ENCODE measurements at regions not wholly inside any gene's neighbourhood (a gene's known extent, or its start where the extent isn't known, plus 50 kb on each side); places are given as distances from the start of the nearest gene placed in this dataset.

DNA sequence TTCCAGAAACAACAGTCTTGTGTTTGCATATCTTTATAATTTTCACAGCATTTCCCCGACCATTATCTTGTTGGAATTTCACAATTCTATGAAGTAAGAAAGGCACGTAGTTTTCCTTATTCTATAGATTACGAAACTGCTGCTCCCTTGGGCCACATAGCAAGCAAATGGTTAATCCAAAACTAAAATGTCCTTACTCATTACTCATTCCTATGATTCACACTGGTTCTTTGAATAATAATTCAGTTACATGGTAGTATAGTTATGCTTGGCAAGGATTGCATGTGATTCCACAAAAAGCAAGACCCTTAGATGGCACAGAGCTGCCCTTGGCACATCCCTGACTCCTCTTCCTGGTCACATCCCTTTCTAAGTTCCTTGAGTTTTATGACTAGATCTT, 51.2 kb downstream of the OR13H1 start:
- Histone ChIP-seq H4K20me1 (ENCODE audit: low read length) (no peaks in the 10 kb centered on the region), H3K9me2 (replicated peaks; ENCODE audit: low read length) (no peaks in the 10 kb centered on the region), H3K27ac (ENCODE audit: low read length) (no peak overlapping the region), H2AFZ (ENCODE audit: low read length) (no peak overlapping the region), H3K36me3 (ENCODE audit: low read depth, low read length) (no peaks in the 10 kb centered on the region), H3K4me2 (ENCODE audit: low read length) (no peak overlapping the region), H3K79me2 (ENCODE audit: low read length) (no peaks in the 10 kb centered on the region), H3F3A (ENCODE audit: low read length, unreplicated experiment) (no peaks in the 10 kb centered on the region), H3K4me1 (ENCODE audit: insufficient read depth, low read length) (no peaks in the 10 kb centered on the region), H3K9me3 (ENCODE audit: low read length) (no peaks in the 10 kb centered on the region), H3K4me3 (ENCODE audit: low read length) (no peak overlapping the region), H3K27me3 (ENCODE audit: low read length) (no peaks in the 10 kb centered on the region), H3K9ac (ENCODE audit: low read length) (no peak overlapping the region)
- intact Hi-C loops (cut with micrococcal nuclease) = no loop called here
- ATAC-seq = no peak
- BruUV-seq (replicated peaks) = no TSS peak
- DNase-seq = peak; percentile 10
- TF ChIP-seq EZH2phosphoT487 (IDR thresholded peaks at IDR 0.05; ENCODE audit: borderline replicate concordance, low read length) = no peak
- no peak for TF ChIP-seq EZH2 (IDR thresholded peaks at IDR 0.05; ENCODE audit: low read length, unreplicated experiment)
- TF ChIP-seq, protein P1, sequence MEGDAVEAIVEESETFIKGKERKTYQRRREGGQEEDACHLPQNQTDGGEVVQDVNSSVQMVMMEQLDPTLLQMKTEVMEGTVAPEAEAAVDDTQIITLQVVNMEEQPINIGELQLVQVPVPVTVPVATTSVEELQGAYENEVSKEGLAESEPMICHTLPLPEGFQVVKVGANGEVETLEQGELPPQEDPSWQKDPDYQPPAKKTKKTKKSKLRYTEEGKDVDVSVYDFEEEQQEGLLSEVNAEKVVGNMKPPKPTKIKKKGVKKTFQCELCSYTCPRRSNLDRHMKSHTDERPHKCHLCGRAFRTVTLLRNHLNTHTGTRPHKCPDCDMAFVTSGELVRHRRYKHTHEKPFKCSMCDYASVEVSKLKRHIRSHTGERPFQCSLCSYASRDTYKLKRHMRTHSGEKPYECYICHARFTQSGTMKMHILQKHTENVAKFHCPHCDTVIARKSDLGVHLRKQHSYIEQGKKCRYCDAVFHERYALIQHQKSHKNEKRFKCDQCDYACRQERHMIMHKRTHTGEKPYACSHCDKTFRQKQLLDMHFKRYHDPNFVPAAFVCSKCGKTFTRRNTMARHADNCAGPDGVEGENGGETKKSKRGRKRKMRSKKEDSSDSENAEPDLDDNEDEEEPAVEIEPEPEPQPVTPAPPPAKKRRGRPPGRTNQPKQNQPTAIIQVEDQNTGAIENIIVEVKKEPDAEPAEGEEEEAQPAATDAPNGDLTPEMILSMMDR (conservative IDR thresholded peaks at IDR 0.05; ENCODE audit: low read depth, low read length) = no peak
- CTCF ChIA-PET = no interaction called here
- POLR2A ChIA-PET (ENCODE audit: unreplicated experiment) = no interaction called here

DNA sequence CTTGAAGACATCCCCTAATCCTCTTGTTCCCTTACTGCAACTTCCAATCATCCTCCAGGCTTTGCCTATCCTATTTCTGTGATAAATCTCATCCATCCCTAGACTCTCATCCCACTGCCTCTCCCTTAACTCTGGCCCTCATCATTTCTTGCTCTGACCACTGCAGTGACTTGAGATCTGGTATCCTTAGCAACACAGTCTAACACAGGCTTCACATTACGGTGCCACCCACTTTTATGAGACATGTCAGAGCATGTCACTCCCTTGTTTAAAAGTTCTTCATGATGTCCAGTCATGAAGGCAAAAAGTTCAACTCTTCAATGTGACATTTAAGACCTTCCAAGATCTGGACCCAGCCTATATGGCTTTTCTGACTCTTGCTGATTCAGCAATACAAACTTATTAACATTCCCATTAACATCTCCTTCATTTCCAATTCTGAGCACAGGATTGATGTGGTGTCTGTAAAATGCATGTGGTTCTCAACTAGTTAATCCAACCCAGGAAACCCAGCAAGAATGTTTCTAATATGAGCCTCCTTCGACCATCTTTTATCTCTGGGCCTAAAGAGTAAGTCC, 64.0 kb downstream of the OR13H1 start:
- H3K4me2 ChIP-seq (ENCODE audit: low read length) = no peak overlapping the region
- DNase-seq = no peak
- no peaks in the 10 kb centered on the region for H3K36me3 ChIP-seq (ENCODE audit: low read depth, low read length)
- H2AFZ ChIP-seq (ENCODE audit: low read length) = no peak overlapping the region
- CTCF ChIA-PET = no interaction called here
- H3K9ac ChIP-seq (ENCODE audit: low read length) = no peak overlapping the region
- no peaks in the 10 kb centered on the region for H3K79me2 ChIP-seq (ENCODE audit: low read length)
- no TSS peak for BruUV-seq (replicated peaks)
- no peaks in the 10 kb centered on the region for H3K4me1 ChIP-seq (ENCODE audit: insufficient read depth, low read length)
- TF ChIP-seq, protein P1 (conservative IDR thresholded peaks at IDR 0.05; ENCODE audit: low read depth, low read length) = no peak
- TF ChIP-seq EZH2phosphoT487 (IDR thresholded peaks at IDR 0.05; ENCODE audit: borderline replicate concordance, low read length) (no peak), EZH2 (IDR thresholded peaks at IDR 0.05; ENCODE audit: low read length, unreplicated experiment) (no peak)
- intact Hi-C loops (cut with micrococcal nuclease) = no loop called here
- no peak for ATAC-seq
- H3K27ac ChIP-seq (ENCODE audit: low read length) = no peak overlapping the region
- H3K9me3 ChIP-seq (ENCODE audit: low read length) = no peaks in the 10 kb centered on the region
- H4K20me1 ChIP-seq (ENCODE audit: low read length) = no peaks in the 10 kb centered on the region
- POLR2A ChIA-PET (ENCODE audit: unreplicated experiment) = no interaction called here
- no peaks in the 10 kb centered on the region for H3K9me2 ChIP-seq (replicated peaks; ENCODE audit: low read length)
- H3K4me3 ChIP-seq (ENCODE audit: low read length) = no peak overlapping the region
- 0 out of 2 replicates have a peak, but pooled peaks cover 4% of the 10 kb centered on the region for H3K27me3 ChIP-seq (ENCODE audit: low read length)
- H3F3A ChIP-seq (ENCODE audit: low read length, unreplicated experiment) = no peaks in the 10 kb centered on the region

DNA sequence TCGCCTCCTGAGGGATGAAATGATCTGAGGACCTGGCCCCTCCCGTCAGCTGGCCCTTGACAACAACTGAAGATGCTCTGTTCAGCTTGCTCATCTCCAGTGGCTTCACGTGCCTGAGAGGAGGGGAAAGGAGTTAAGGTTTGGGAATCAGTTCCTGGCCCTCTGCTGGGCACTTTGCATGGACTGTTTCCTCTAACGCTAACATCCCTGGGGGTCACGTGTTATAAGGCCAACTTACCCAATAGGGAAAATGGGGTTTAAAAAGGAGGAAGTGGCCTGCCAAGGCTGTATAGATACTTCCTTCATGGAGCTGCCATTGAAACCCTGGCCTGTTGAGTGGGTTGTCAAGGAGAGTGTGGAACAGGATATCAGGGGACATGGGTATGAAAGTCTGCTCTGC, 65.6 kb downstream of the OR13H1 start:
- H3K79me2 ChIP-seq (ENCODE audit: low read length) = no peaks in the 10 kb centered on the region
- H3K4me2 ChIP-seq (ENCODE audit: low read length) = no peak overlapping the region
- H3K9ac ChIP-seq (ENCODE audit: low read length) = no peak overlapping the region
- H3K27ac ChIP-seq (ENCODE audit: low read length) = no peak overlapping the region
- ChIA-PET CTCF (no interaction called here), POLR2A (ENCODE audit: unreplicated experiment) (no interaction called here)
- H3K4me1 ChIP-seq (ENCODE audit: insufficient read depth, low read length) = no peaks in the 10 kb centered on the region
- intact Hi-C loops (cut with micrococcal nuclease) = no loop called here
- no TSS peak for BruUV-seq (replicated peaks)
- H3F3A ChIP-seq (ENCODE audit: low read length, unreplicated experiment) = no peaks in the 10 kb centered on the region
- H3K9me3 ChIP-seq (ENCODE audit: low read length) = no peaks in the 10 kb centered on the region
- H3K9me2 ChIP-seq (replicated peaks; ENCODE audit: low read length) = no peaks in the 10 kb centered on the region
- H2AFZ ChIP-seq (ENCODE audit: low read length) = no peak overlapping the region
- TF ChIP-seq, protein P1 (conservative IDR thresholded peaks at IDR 0.05; ENCODE audit: low read depth, low read length) = no peak
- TF ChIP-seq EZH2phosphoT487 (IDR thresholded peaks at IDR 0.05; ENCODE audit: borderline replicate concordance, low read length) (no peak), EZH2 (IDR thresholded peaks at IDR 0.05; ENCODE audit: low read length, unreplicated experiment) (no peak)
- H3K27me3 ChIP-seq (ENCODE audit: low read length) = 0 out of 2 replicates have a peak, but pooled peaks cover 7% of the 10 kb centered on the region
- no peaks in the 10 kb centered on the region for H4K20me1 ChIP-seq (ENCODE audit: low read length)
- no peak overlapping the region for H3K4me3 ChIP-seq (ENCODE audit: low read length)
- ATAC-seq = no peak
- no peak for DNase-seq
- no peaks in the 10 kb centered on the region for H3K36me3 ChIP-seq (ENCODE audit: low read depth, low read length)
